ENCODE measurements at regions not wholly inside any gene's neighbourhood (a gene's known extent, or its start where the extent isn't known, plus 50 kb on each side); places are given as distances from the start of the nearest gene placed in this dataset.

DNA sequence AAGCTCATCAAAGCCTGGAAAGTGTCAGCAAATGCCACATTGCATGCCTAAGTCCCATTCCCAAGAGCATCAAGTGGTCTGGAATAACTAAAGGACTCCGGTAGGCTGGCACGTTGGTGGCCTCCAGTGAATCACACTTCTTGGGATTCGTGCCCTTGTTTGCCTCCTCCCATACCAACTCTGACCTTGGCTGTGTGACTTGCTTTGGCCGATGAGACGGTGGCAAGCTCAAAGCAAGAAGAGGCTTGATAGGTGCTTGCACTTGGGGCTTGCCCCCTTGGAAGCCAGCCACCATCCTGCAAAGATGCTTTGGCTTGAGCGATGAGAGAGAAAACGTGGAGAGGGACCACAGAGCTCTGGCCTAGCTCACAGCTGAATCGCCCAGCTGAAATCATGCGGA lies 313.1 kb upstream of the ZFHX3 start:
- TF ChIP-seq POLR2A (IDR thresholded peaks at IDR 0.05; ENCODE audit: low read length) (no peak), GATA1 (IDR thresholded peaks at IDR 0.05; ENCODE audit: low read depth, low read length) (no peak)
- no peak for DNase-seq

DNA sequence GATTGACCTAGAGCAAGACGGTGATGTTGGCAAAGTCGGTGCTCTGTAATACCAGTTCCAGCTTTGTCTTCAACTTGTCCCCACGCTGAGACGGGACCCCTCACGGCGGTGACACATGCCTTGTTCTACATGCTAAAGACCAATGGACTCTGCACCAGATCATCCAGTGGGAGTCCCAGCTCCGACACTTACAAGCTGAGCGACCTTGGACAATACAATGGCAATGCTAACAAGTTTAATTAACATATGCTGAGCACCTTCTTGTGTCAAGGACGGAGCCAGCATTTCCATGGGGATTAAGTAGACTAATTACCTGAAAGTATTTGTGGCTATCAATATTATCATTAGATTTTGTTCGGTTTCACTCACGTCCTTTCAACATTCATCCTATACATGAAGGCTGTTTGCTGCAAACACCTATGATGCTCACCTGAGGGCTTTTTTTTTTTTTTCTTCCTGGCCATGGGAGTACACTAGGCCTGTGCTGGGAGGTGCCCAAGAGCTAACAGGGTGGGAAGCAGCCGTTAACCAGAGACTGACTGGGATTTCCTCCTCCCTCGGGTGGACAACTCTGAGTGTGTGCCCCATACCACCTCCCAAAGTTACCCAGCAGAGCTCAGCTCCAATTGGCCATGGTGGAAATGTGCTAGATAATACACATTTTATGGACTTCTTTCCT lies 308.6 kb upstream of the ZFHX3 start:
- TF ChIP-seq GATA1 (IDR thresholded peaks at IDR 0.05; ENCODE audit: low read depth, low read length) (no peak), POLR2A (IDR thresholded peaks at IDR 0.05; ENCODE audit: low read length) (no peak)
- no peak for DNase-seq

DNA sequence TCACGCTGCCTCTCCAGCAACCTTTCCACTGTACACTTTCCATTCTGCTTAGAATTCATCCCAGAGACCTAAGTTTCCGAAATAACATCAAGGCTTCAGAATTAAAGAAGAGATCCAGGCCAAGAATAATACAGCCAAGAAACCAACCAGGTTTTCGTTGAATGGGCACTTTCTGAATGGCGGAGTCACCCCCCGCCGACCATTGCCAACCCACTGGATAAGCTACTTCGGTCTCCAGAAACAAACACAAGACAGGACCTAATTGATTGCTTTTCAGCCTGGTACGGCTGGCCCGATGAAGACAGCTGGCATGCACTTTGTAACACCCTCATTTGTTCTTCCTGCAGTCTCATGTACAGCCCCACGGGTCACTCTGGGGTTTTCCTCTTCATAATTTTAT lies 308.1 kb upstream of the ZFHX3 start:
- TF ChIP-seq POLR2A (IDR thresholded peaks at IDR 0.05; ENCODE audit: low read length) (no peak), GATA1 (IDR thresholded peaks at IDR 0.05; ENCODE audit: low read depth, low read length) (no peak)

DNA sequence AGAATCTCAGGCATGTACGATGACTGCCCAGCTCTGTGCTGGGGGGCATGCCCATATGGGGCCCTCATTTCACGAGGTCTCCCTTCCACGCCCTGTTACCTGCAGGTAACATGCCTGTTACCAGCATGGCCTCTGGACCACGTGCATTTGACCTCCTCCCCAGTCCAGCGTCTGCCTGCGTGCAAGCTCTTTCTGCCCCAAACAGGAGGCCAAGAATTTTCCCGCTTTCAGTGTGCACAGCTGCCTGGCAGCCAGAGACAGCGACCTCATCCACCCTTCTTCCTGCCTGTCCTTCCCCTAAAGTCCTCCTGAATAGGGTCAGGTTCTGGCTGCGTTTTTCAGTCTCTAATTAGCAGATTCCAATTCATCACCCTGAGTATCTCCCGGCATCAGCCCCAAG lies 306.5 kb upstream of the ZFHX3 start:
- no peak for TF ChIP-seq POLR2A (IDR thresholded peaks at IDR 0.05; ENCODE audit: low read length)
- TF ChIP-seq GATA1 (IDR thresholded peaks at IDR 0.05; ENCODE audit: low read depth, low read length) = no peak
- no peak for DNase-seq

More for the DNA sequence above, 308.1 kb upstream of the ZFHX3 start:
- DNase-seq = no peak

DNA sequence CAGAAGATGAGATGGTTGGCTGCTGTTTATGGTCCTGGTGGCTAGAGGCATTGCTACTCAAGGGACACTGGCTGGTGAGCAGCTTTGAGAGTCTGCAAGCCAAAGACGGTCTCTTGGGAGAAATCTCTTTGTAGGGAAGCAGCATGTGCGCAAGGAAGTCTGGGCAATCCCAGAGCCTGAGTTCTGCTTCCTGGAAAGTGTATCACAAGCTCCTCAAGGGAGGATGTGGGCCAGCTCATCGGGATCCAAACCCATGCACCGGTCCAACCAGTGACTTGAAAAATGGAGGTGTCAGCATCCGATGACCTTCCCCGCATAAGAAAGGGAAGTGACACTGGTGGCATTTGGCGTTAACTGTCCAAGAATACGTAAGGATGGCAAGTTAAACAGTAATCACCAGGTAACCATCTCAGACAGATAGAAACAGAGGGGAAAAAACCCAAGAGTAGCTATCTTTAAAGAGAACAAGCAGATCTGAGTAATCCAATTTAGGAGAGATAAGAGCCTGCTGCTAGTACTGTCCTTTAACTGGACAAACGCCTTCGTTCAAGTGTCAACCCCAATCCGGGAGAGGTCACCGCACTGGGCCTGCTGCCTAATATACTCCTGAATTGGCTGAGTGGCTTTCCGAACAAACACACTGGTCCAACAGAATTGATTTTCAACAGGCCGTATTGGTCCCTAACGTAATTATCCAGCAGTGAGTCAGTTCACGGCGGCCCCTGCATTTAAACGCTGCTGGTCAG lies 303.0 kb upstream of the ZFHX3 start:
- DNase-seq = no peak
- no peak for TF ChIP-seq GATA1 (IDR thresholded peaks at IDR 0.05; ENCODE audit: low read depth, low read length)

DNA sequence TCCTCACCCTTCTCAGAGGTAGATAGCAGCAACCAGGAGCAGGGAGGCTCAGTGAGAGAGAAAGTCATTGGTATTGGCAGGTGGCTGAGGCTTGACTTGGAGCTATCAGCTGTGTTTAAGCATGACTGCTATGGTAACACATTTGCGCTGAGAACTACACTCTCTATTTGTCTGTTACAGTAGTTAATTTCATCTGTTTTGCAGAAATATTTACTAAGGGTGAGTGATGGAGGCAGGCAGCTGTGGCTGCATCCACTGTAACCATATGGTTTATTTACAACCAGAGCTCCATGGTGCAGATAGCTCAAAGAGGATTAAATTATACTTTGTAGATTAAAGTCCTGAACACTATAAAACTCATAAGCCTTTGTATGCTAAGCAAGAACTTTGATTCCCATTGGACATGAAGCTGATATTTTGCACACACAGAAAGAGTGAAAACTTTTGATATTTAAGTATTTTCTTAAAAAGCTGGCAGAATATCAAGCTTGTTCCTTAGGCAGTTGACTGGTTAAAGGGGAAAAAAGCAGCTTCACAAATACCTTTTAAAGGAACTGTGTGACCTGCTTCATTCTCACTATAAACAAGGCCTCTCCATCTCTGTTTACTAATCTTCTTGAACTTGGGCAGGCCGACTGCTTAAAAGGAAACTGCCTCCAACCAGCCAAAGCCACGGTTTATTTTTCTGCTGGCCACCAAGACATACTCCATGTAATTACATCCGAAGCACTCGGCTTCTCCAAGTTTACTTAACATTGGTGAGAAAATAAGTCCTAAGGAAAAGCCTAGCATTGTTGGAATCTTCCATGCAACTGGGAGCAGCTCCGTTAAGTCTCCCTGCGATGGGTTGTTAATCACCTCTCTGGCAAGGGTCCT lies 299.8 kb upstream of the ZFHX3 start:
- TF ChIP-seq POLR2A (IDR thresholded peaks at IDR 0.05; ENCODE audit: low read length) (no peak), GATA1 (IDR thresholded peaks at IDR 0.05; ENCODE audit: low read depth, low read length) (no peak)
- no peak for DNase-seq

DNA sequence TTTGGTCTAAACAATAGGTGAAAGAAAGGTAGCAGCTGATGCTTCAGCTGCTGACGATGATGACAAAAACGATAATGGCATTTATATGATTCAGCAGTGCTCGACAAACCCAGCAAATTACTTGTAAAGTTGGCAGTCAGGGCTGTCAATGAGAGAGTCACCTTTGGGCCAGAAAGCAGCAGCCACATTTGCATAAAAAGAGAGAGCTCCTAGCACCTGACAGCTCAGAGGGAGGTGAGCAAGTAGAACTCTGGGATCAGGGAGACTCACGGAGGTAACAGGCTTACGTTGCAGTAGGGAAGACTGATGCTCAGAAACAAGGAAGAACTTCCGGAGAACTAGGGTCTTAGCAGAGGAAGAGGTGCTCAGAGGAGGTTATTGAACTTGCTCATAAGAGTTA lies 291.9 kb upstream of the ZFHX3 start:
- no peak for DNase-seq
- TF ChIP-seq POLR2A (IDR thresholded peaks at IDR 0.05; ENCODE audit: low read length) = no peak
- TF ChIP-seq GATA1 (IDR thresholded peaks at IDR 0.05; ENCODE audit: low read depth, low read length) = no peak

DNA sequence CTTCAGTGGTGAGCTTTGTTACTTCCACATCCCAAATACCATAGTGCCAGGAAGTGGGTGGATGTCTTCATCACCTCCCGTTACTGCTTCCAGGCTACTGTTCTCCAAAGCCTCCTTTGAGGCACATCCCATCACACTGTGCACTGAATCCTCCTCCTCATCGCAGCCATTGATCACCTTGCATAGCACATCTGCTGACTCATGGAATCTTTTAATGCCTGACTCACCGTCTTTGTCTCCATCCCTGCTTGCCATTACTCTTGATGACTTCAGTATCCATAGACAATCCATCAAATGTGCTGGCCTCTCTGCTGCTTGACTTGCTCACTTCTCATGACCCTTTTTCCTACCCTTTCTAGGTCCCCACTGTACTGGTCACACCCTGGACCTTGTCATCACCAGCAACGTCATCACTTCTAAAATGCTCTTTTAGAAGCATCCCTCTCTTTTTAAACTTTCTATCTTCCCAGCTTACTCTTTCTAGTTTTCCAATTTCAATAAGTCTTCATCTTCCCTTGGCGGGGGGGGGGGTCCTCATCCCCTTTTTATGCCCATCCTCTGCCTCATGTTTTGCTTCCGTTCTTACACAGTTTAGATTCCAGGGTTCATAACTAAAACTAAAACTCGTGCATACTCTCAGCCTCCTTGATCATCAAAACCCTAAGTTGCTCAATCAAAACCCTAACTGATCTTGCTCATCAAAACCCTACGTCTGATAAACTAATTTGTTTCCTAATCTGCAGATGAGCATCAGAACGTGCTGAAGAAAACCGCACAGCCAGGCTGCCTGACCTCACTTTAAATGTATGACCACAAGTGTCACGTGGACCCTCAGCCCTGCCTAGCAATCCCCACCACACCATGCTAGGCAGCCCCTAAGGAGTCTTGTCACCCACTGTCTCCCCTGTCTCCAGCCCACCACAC lies 289.7 kb upstream of the ZFHX3 start:
- TF ChIP-seq GATA1 (IDR thresholded peaks at IDR 0.05; ENCODE audit: low read depth, low read length) (no peak), POLR2A (IDR thresholded peaks at IDR 0.05; ENCODE audit: low read length) (no peak)
- DNase-seq = no peak

DNA sequence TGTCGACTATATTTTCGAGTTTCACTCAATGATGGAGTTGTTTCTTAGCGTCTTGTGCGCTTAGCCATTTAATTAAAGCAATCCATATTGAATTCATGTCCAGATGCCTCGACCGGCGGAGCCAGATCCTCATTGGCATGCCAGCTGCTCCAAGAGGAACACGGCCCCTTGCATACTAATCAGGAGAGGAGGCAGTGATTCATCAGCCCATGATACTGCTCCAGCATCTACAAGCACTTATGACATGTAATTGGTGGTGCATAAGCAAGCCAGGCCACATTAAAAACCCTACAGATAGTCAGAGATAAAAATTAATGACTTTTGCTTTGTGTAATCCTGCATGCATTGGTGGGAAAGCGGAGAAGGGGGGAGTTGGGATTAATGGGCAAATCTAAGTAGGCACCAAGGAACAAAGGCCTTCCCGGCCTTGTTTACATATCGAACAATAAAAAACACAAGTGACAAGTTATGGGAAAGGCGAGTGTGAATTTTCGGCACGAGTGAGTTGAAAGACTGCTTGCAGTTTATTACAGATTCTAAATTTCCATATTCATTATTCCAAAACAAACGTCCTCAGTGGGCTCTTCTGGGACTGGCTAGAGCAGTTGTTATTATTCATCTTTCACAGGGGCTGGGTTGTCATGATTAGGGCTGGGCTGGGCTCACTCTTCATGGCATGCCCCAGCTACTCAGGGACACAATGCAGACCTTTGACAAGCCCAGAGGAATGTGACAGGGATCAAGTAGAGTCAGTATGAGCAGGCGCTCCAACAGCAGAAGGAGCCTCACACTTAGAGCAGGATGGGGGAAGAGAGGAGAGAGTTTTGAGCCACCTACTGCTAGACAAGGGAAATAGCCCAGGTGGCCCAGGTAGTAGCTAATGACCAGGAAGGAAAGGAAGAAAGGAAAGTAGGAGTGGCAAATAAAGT lies 281.7 kb upstream of the ZFHX3 start:
- DNase-seq = no peak
- TF ChIP-seq POLR2A (IDR thresholded peaks at IDR 0.05; ENCODE audit: low read length) = no peak
- no peak for TF ChIP-seq GATA1 (IDR thresholded peaks at IDR 0.05; ENCODE audit: low read depth, low read length)

DNA sequence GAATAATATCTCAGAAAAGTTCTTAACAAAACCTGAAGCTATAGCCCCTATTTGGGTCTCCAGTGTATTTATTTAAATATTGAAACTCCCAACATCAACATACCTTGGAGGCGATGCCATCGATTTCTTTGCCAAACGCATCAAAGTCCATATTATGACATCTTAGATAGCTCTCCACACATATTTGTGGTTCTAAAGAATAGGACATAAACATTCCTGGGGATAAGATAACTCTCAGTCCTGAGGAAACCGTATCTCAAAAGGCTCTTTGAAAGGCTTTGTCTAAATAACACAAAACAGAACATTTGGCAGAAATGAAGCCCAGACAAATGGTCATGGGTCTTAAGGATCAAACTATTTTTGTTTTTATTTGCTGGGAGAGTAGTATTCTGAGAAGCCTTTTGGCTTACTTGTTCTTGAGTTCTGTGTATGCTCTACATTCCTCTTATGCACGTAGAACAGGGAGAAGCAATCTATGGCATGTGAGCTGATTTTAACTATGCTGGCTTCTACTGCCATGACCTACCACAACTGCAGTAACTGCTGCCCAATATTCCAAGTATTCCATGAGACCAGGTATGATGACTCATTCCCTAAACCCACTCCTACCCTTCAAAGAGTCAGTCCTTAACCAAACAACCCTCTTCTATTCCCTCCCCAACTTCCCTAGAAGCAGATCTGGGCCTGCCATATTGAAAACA lies 279.0 kb upstream of the ZFHX3 start:
- TF ChIP-seq POLR2A (IDR thresholded peaks at IDR 0.05; ENCODE audit: low read length) (no peak), GATA1 (IDR thresholded peaks at IDR 0.05; ENCODE audit: low read depth, low read length) (no peak)
- no peak for DNase-seq

DNA sequence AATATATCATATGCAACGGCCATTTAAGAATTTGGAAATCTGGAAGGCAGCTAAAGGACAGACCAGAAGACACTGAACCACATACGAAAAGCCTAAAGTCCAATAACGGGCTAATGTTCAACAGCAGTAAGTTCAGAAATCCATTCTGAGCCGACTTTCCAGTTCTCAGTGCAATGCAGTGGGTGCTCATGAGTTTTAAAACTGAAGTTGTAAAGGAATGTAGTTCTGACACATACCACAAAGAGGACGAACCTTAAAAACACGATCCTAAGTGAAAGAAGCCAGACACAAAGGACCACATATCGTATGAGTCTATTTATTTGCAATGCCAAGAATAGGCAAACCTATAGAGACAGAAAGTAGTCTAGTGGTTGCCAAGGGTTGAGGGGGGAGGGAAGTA lies 278.3 kb upstream of the ZFHX3 start:
- DNase-seq = no peak
- no peak for TF ChIP-seq GATA1 (IDR thresholded peaks at IDR 0.05; ENCODE audit: low read depth, low read length)

DNA sequence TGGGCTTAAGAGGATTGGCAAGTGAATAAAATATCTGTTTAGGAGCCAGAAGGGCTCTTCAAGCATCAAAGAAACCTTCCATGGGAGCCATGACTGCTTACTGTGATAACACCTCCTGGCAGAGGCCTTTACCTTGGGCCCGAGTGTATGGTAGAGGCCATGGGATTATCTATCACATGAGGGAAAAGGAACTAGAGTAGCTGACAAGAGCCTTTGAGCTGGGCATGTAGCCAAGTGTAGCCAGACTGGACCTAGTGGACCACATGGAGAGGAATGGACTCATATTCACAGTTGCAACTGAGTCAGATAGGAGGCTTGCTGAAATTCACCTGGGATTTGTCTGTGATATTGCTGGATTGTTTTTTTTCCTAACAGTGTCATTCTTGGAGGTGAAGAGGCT lies 276.0 kb upstream of the ZFHX3 start:
- TF ChIP-seq POLR2A (IDR thresholded peaks at IDR 0.05; ENCODE audit: low read length) (no peak), GATA1 (IDR thresholded peaks at IDR 0.05; ENCODE audit: low read depth, low read length) (no peak)
- DNase-seq = no peak
